Brain microvascular endothelial cell (primary cell): ENCODE measurements at regions not wholly inside any gene's neighbourhood (a gene's known extent, or its start where the extent isn't known, plus 50 kb on each side); places are given as distances from the start of the nearest gene placed in this dataset.

ENCODE experiments used
- DNase-seq: peaks from one replicate; pipeline ENCODE4 v3.0.0-alpha.2; 2020
- H3K27ac ChIP-seq: fragments of 250-450 bp; sonication (Bioruptor Pico); 2 replicates; pipeline ENCODE4 v1.5.1; 2020; ENCODE audit warnings: mild to moderate bottlenecking, moderate library complexity
- H3K27me3 ChIP-seq: fragments of 250-450 bp; sonication (Bioruptor Pico); replicated peaks from 2 replicates; pipeline ENCODE4 v1.5.1; 2020; ENCODE audit warnings: mild to moderate bottlenecking
- H3K36me3 ChIP-seq: fragments of 250-450 bp; sonication (Bioruptor Pico); replicated peaks from 2 replicates; pipeline ENCODE4 v1.5.1; 2020; ENCODE audit warnings: mild to moderate bottlenecking
- H3K4me3 ChIP-seq: 2 replicates; pipeline ENCODE4 v1.5.1; 2011; ENCODE audit warnings: low read depth, mild to moderate bottlenecking, control low read depth, low read length, moderate library complexity
- CTCF ChIP-seq: IDR thresholded peaks from 2 replicates; pipeline ENCODE4 v1.5.1; 2011; ENCODE audit warnings: low read depth, mild to moderate bottlenecking, moderate library complexity, low read length, control low read depth, inconsistent platforms; ENCODE audit errors: missing control alignments
- in situ Hi-C: cut with HindIII; loops from 2 replicates; pipeline ENCODE4 v1.10.0; 2017; ENCODE audit warnings: low sequenced_read_pairs, low pct_ligation_motif_present

GRCh38 chr5:178794433-178794832 is 64.0 kb upstream of the ZNF354A start:
- no peaks in the 10 kb centered on the region for H3K27me3 ChIP-seq
- no peaks in the 10 kb centered on the region for H3K36me3 ChIP-seq
- in situ Hi-C loops, result no loop called here
- DNase-seq, result no peak
- TF ChIP-seq CTCF, result no peak
- no peak overlapping the region for H3K27ac ChIP-seq
- no peak overlapping the region for H3K4me3 ChIP-seq

- Histone ChIP-seq H3K27me3 (no peaks in the 10 kb centered on the region), H3K27ac (no peak overlapping the region), H3K4me3 (no peak overlapping the region), H3K36me3 (no peaks in the 10 kb centered on the region)
- TF ChIP-seq CTCF, result no peak
- no peak for DNase-seq
- in situ Hi-C loops, result no loop called here
These were observed 63.2 kb upstream of the ZNF354A start for GRCh38 chr5:178793696-178794095.

GRCh38 chr5:178793151-178793550 is 62.7 kb upstream of the ZNF354A start:
- in situ Hi-C loops, result no loop called here
- Histone ChIP-seq H3K36me3 (no peaks in the 10 kb centered on the region), H3K27ac (no peak overlapping the region), H3K4me3 (no peak overlapping the region), H3K27me3 (no peaks in the 10 kb centered on the region)
- TF ChIP-seq CTCF, result peak; percentile 8
- no peak for DNase-seq

- Histone ChIP-seq H3K36me3 (no peaks in the 10 kb centered on the region), H3K4me3 (no peak overlapping the region), H3K27ac (no peak overlapping the region), H3K27me3 (no peaks in the 10 kb centered on the region)
- TF ChIP-seq CTCF, result no peak
- DNase-seq, result no peak
- in situ Hi-C loops, result no loop called here
These were observed 61.5 kb upstream of the ZNF354A start for GRCh38 chr5:178791976-178792375.

- no peak for DNase-seq
- H3K27ac ChIP-seq, result no peak overlapping the region
- TF ChIP-seq CTCF, result no peak
- no peaks in the 10 kb centered on the region for H3K36me3 ChIP-seq
- H3K27me3 ChIP-seq, result no peaks in the 10 kb centered on the region
- in situ Hi-C loops, result no loop called here
- H3K4me3 ChIP-seq, result no peak overlapping the region
These were observed 59.9 kb upstream of the ZNF354A start for GRCh38 chr5:178790371-178790770.

- no peaks in the 10 kb centered on the region for H3K27me3 ChIP-seq
- H3K36me3 ChIP-seq, result no peaks in the 10 kb centered on the region
- no peak overlapping the region for H3K27ac ChIP-seq
- no peak for TF ChIP-seq CTCF
- DNase-seq, result no peak
- in situ Hi-C loops, result no loop called here
- no peak overlapping the region for H3K4me3 ChIP-seq
These were observed 58.1 kb upstream of the ZNF354A start for GRCh38 chr5:178788381-178789085.
